Stimulated activated CD8-positive, alpha-beta memory T cell treated with anti-CD3 and anti-CD28 coated beads, Interleukin-15, amount 100 ng/mL, for 48 hours (primary cell): ENCODE measurements at regions not wholly inside any gene's neighbourhood (a gene's known extent, or its start where the extent isn't known, plus 50 kb on each side); places are given as distances from the start of the nearest gene placed in this dataset.
"Not testable (repeated sequence)": the region's sequence is repeated elsewhere in the genome, so short reads cannot be mapped to it uniquely, and the experiment has no call there.

ENCODE experiments used
- DNase-seq, 2 donors: peaks; one replicate each; pipeline ENCODE4 v3.0.0-alpha.2; 2020; ENCODE audit warnings: low read depth in 2 of 2

- DNase-seq: no peak
These were observed 510.0 kb downstream of the KCTD16 start for GRCh38 chr5:144680711-144681110.

- no peak for DNase-seq
These were observed 500.4 kb downstream of the KCTD16 start for GRCh38 chr5:144671066-144671465.

- no peak for DNase-seq
These were observed 489.1 kb downstream of the KCTD16 start for GRCh38 chr5:144659634-144660227.

GRCh38 chr5:144644317-144644716 is 473.6 kb downstream of the KCTD16 start:
- DNase-seq: no peak

GRCh38 chr5:144638787-144639186 is 468.1 kb downstream of the KCTD16 start:
- DNase-seq: no peak

GRCh38 chr5:144634138-144634537 is 463.5 kb downstream of the KCTD16 start:
- no peak for DNase-seq

GRCh38 chr5:144598451-144599068 is 427.9 kb downstream of the KCTD16 start:
- no peak for DNase-seq

GRCh38 chr5:144596517-144596916 is 425.8 kb downstream of the KCTD16 start:
- no peak for DNase-seq

- no peak for DNase-seq
These were observed 424.2 kb downstream of the KCTD16 start for GRCh38 chr5:144594919-144595318.

GRCh38 chr5:144594234-144594633 is 423.6 kb downstream of the KCTD16 start:
- not testable (repeated sequence) for DNase-seq

GRCh38 chr5:144585681-144586080 is 415.0 kb downstream of the KCTD16 start:
- DNase-seq: no peak

- DNase-seq: no peak
These were observed 413.1 kb downstream of the KCTD16 start for GRCh38 chr5:144583541-144584449.

- DNase-seq: no peak
These were observed 411.4 kb downstream of the KCTD16 start for GRCh38 chr5:144582066-144582465.

GRCh38 chr5:144581044-144581443 is 410.4 kb downstream of the KCTD16 start:
- DNase-seq: no peak

GRCh38 chr5:144577676-144578075 is 407.0 kb downstream of the KCTD16 start:
- no peak for DNase-seq

GRCh38 chr5:144575736-144576135 is 405.1 kb downstream of the KCTD16 start:
- DNase-seq: no peak

GRCh38 chr5:144567421-144567780 is 396.7 kb downstream of the KCTD16 start:
- DNase-seq: no peak

GRCh38 chr5:144566747-144567420 is 396.2 kb downstream of the KCTD16 start:
- DNase-seq: no peak

GRCh38 chr5:144549580-144549979 is 378.9 kb downstream of the KCTD16 start:
- DNase-seq: no peak

GRCh38 chr5:144548936-144549335 is 378.3 kb downstream of the KCTD16 start:
- no peak for DNase-seq

GRCh38 chr5:144547098-144547499 is 376.4 kb downstream of the KCTD16 start:
- DNase-seq: no peak

- DNase-seq: no peak
These were observed 368.2 kb downstream of the KCTD16 start for GRCh38 chr5:144538845-144539244.
